NCI-H345 treated with DMSO at 0.1 percent for 48 hours (cell line): ENCODE measurements at regions not wholly inside any gene's neighbourhood (a gene's known extent, or its start where the extent isn't known, plus 50 kb on each side); places are given as distances from the start of the nearest gene placed in this dataset.

Experiments
- DNase-seq: peaks from one replicate; lab custom pipeline; 2025; ENCODE audit not compliant: unreplicated experiment; lab: John Stamatoyannopoulos, UW

- no peak for DNase-seq
These were observed 171.7 kb upstream of the HS6ST1 start for GRCh38 chr2:128490321-128490720.

GRCh38 chr2:128490881-128491691 lies 172.4 kb upstream of the HS6ST1 start:
- no peak for DNase-seq

- no peak for DNase-seq
These were observed 173.1 kb upstream of the HS6ST1 start for GRCh38 chr2:128491692-128492244.

- no peak for DNase-seq
These were observed 174.5 kb upstream of the HS6ST1 start for GRCh38 chr2:128492966-128493811.

- no peak for DNase-seq
These were observed 175.2 kb upstream of the HS6ST1 start for GRCh38 chr2:128493880-128494279.

- no peak for DNase-seq
These were observed 175.6 kb upstream of the HS6ST1 start for GRCh38 chr2:128494307-128494639.

- no peak for DNase-seq
These were observed 176.1 kb upstream of the HS6ST1 start for GRCh38 chr2:128494640-128495321.

GRCh38 chr2:128495996-128496547 lies 177.4 kb upstream of the HS6ST1 start:
- DNase-seq, result no peak

GRCh38 chr2:128496700-128497099 lies 178.0 kb upstream of the HS6ST1 start:
- no peak for DNase-seq

GRCh38 chr2:128497461-128497860 lies 178.8 kb upstream of the HS6ST1 start:
- DNase-seq, result no peak

- DNase-seq, result no peak
These were observed 179.4 kb upstream of the HS6ST1 start for GRCh38 chr2:128498086-128498485.

- DNase-seq, result no peak
These were observed 179.9 kb upstream of the HS6ST1 start for GRCh38 chr2:128498589-128498988.

GRCh38 chr2:128499367-128500137 lies 180.9 kb upstream of the HS6ST1 start:
- no peak for DNase-seq

- DNase-seq, result no peak
These were observed 181.6 kb upstream of the HS6ST1 start for GRCh38 chr2:128500138-128500800.

GRCh38 chr2:128501006-128501690 lies 182.5 kb upstream of the HS6ST1 start:
- no peak for DNase-seq

GRCh38 chr2:128501700-128502099 lies 183.0 kb upstream of the HS6ST1 start:
- no peak for DNase-seq

- DNase-seq, result no peak
These were observed 183.5 kb upstream of the HS6ST1 start for GRCh38 chr2:128502200-128502599.

- DNase-seq, result no peak
These were observed 184.1 kb upstream of the HS6ST1 start for GRCh38 chr2:128502638-128503246.
